ENCODE measurements at regions not wholly inside any gene's neighbourhood (a gene's known extent, or its start where the extent isn't known, plus 50 kb on each side); places are given as distances from the start of the nearest gene placed in this dataset.
A peak's percentile ranks its signal among the peaks of the same experiment; 100 is the strongest.
"Not testable (repeated sequence)": the region's sequence is repeated elsewhere in the genome, so short reads cannot be mapped to it uniquely, and the experiment has no call there.

DNA sequence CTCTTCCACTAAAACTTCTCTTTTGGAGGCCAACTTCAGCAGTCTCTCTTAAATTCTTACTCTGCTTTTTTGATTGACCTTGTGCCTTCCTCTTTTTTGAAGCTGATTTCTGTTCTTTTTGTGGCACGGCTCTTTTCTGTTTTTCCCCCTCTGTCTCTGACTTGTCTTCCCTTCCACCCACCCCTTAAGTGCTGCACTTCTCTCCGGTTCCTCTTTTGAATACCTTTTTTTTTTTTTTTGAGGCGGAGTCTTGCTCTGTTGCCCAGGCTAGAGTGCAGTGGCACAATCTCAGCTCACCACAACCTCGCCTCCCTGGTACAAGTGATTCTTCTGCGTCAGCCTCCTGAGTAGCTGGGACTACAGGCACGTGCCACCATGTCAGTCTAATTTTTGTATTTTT lies 211.9 kb downstream of the BLID start:
- peaks cover 6 to 9% of the 10 kb centered on the region in 2 donors for H3K27me3 Mint-ChIP-seq
- CTCF ChIA-PET (ENCODE audit: partially characterized antibody), result no interaction called here
- POLR2A ChIA-PET (ENCODE audit: partially characterized antibody), result no interaction called here

GRCh38 chr11:121901886-121902285 lies 214.1 kb downstream of the BLID start:
- intact Hi-C loops (cut with micrococcal nuclease), result no loop called here

More for the DNA sequence above, 211.9 kb downstream of the BLID start:
- intact Hi-C loops (cut with micrococcal nuclease), result no loop called here
- DNase-seq, result no peak
- Mint-ChIP-seq H3K9me3 (peaks cover 0 to 19% (median 5%) of the 10 kb centered on the region in 8 donors), H3K4me1 (no peaks in the 10 kb centered on the region), H3K36me3 (no peaks in the 10 kb centered on the region), H3K27ac (no peak overlapping the region), H3K4me3 (no peak overlapping the region)
- Histone ChIP-seq H3K27me3 (ENCODE audit: insufficient read depth, low read length) (no peaks in the 10 kb centered on the region), H3K4me1 (ENCODE audit: insufficient read depth, low read length) (no peaks in the 10 kb centered on the region), H3K4me3 (ENCODE audit: low read length in 2 of 2) (no peak overlapping the region), H3K36me3 (ENCODE audit: insufficient read depth, low read length) (no peaks in the 10 kb centered on the region), H3K9me3 (ENCODE audit: control insufficient read depth in 1 of 2, low read length in 2 of 2) (no peaks in the 10 kb centered on the region), H3K27ac (ENCODE audit: low read depth, low read length) (no peak overlapping the region)

GRCh38 chr11:121901417-121901816 lies 214.6 kb downstream of the BLID start:
- POLR2A ChIA-PET (ENCODE audit: partially characterized antibody); H3K4me1 Mint-ChIP-seq; H3K9me3 ChIP-seq (ENCODE audit: control insufficient read depth in 1 of 2, low read length in 2 of 2); intact Hi-C loops (cut with micrococcal nuclease); CTCF ChIA-PET (ENCODE audit: partially characterized antibody); DNase-seq; H3K27me3 Mint-ChIP-seq; H3K27me3 ChIP-seq (ENCODE audit: insufficient read depth, low read length); H3K4me1 ChIP-seq (ENCODE audit: insufficient read depth, low read length); H3K27ac ChIP-seq (ENCODE audit: low read depth, low read length); H3K36me3 ChIP-seq (ENCODE audit: insufficient read depth, low read length); H3K4me3 Mint-ChIP-seq; H3K4me3 ChIP-seq (ENCODE audit: low read length in 2 of 2); H3K36me3 Mint-ChIP-seq: not testable (repeated sequence)
- peaks cover 0 to 15% (median 5%) of the 10 kb centered on the region in 8 donors for H3K9me3 Mint-ChIP-seq
- H3K27ac Mint-ChIP-seq, result peak overlapping the region in 1 of 7 donors; percentile 49

More at GRCh38 chr11:121901886-121902285, 214.1 kb downstream of the BLID start:
- no peaks in the 10 kb centered on the region for H3K27me3 ChIP-seq (ENCODE audit: insufficient read depth, low read length)
- H3K4me3 ChIP-seq (ENCODE audit: low read length in 2 of 2), result no peak overlapping the region
- no peak overlapping the region for H3K4me3 Mint-ChIP-seq
- H3K36me3 Mint-ChIP-seq, result no peaks in the 10 kb centered on the region
- ChIA-PET CTCF (ENCODE audit: partially characterized antibody) (no interaction called here), POLR2A (ENCODE audit: partially characterized antibody) (no interaction called here)
- H3K4me1 ChIP-seq (ENCODE audit: insufficient read depth, low read length), result no peaks in the 10 kb centered on the region
- H3K27me3 Mint-ChIP-seq, result peaks cover 5 to 6% of the 10 kb centered on the region in 2 donors
- peaks cover 0 to 15% (median 5%) of the 10 kb centered on the region in 8 donors for H3K9me3 Mint-ChIP-seq
- H3K36me3 ChIP-seq (ENCODE audit: insufficient read depth, low read length), result no peaks in the 10 kb centered on the region
- H3K27ac Mint-ChIP-seq, result no peak overlapping the region
- H3K9me3 ChIP-seq (ENCODE audit: control insufficient read depth in 1 of 2, low read length in 2 of 2), result no peaks in the 10 kb centered on the region
- no peak for DNase-seq
- H3K27ac ChIP-seq (ENCODE audit: low read depth, low read length), result no peak overlapping the region
- no peaks in the 10 kb centered on the region for H3K4me1 Mint-ChIP-seq

DNA sequence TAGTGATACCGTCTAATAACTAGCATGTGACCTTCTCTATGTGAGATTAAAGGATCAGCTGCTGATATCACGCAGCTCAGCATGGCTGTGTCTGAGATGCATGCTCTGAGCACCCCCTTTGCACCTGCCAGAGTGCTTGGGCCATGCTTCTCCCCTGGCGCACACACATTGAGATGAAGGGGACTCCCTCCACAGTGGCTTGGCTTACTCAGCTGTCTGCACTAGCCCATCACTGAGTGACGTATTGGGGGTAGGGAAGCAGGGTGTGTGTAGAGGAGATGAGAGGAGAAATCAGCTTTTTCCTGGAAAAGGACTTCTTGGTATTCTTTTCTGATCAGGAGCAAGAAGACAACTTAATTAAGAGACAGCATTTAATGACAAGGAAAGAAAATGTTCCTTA lies 216.5 kb downstream of the BLID start:
- H3K27ac ChIP-seq (ENCODE audit: low read depth, low read length), result no peak overlapping the region
- POLR2A ChIA-PET (ENCODE audit: partially characterized antibody), result no interaction called here
- Mint-ChIP-seq H3K4me3 (no peak overlapping the region), H3K27ac (no peak overlapping the region), H3K36me3 (no peaks in the 10 kb centered on the region), H3K27me3 (peaks cover 0 to 1% of the 10 kb centered on the region in 2 donors), H3K9me3 (peaks cover 0 to 8% (median 2%) of the 10 kb centered on the region in 8 donors), H3K4me1 (no peaks in the 10 kb centered on the region)
- CTCF ChIA-PET (ENCODE audit: partially characterized antibody), result no interaction called here
- intact Hi-C loops (cut with micrococcal nuclease), result no loop called here
- no peak for DNase-seq
- H3K36me3 ChIP-seq (ENCODE audit: insufficient read depth, low read length), result no peaks in the 10 kb centered on the region
- no peak overlapping the region for H3K4me3 ChIP-seq (ENCODE audit: low read length in 2 of 2)
- no peaks in the 10 kb centered on the region for H3K9me3 ChIP-seq (ENCODE audit: control insufficient read depth in 1 of 2, low read length in 2 of 2)
- H3K27me3 ChIP-seq (ENCODE audit: insufficient read depth, low read length), result no peaks in the 10 kb centered on the region
- no peaks in the 10 kb centered on the region for H3K4me1 ChIP-seq (ENCODE audit: insufficient read depth, low read length)

- H3K4me3 ChIP-seq (ENCODE audit: low read length in 2 of 2), result no peak overlapping the region
- H3K9me3 Mint-ChIP-seq, result peaks cover 0 to 4% (median under 1%) of the 10 kb centered on the region in 8 donors
These were observed 217.1 kb downstream of the BLID start for GRCh38 chr11:121898903-121899302.

GRCh38 chr11:121895919-121896318 lies 220.1 kb downstream of the BLID start:
- Mint-ChIP-seq H3K9me3 (peaks cover 0 to 5% (median 2%) of the 10 kb centered on the region in 8 donors), H3K27ac (no peak overlapping the region), H3K4me1 (no peaks in the 10 kb centered on the region), H3K27me3 (no peaks in the 10 kb centered on the region), H3K36me3 (peaks cover 0 to 4% of the 10 kb centered on the region in 2 donors), H3K4me3 (no peak overlapping the region)
- ChIA-PET CTCF (ENCODE audit: partially characterized antibody) (no interaction called here), POLR2A (ENCODE audit: partially characterized antibody) (no interaction called here)
- intact Hi-C loops (cut with micrococcal nuclease), result no loop called here
- Histone ChIP-seq H3K27me3 (ENCODE audit: insufficient read depth, low read length) (no peaks in the 10 kb centered on the region), H3K4me3 (ENCODE audit: low read length in 2 of 2) (no peak overlapping the region), H3K9me3 (ENCODE audit: control insufficient read depth in 1 of 2, low read length in 2 of 2) (no peaks in the 10 kb centered on the region), H3K27ac (ENCODE audit: low read depth, low read length) (no peak overlapping the region), H3K4me1 (ENCODE audit: insufficient read depth, low read length) (no peaks in the 10 kb centered on the region), H3K36me3 (ENCODE audit: insufficient read depth, low read length) (no peaks in the 10 kb centered on the region)
- DNase-seq, result no peak

More at GRCh38 chr11:121898903-121899302, 217.1 kb downstream of the BLID start:
- H3K4me1 ChIP-seq (ENCODE audit: insufficient read depth, low read length), result no peaks in the 10 kb centered on the region
- H3K9me3 ChIP-seq (ENCODE audit: control insufficient read depth in 1 of 2, low read length in 2 of 2), result no peaks in the 10 kb centered on the region
- intact Hi-C loops (cut with micrococcal nuclease), result no loop called here
- no peaks in the 10 kb centered on the region for H3K27me3 Mint-ChIP-seq
- H3K27me3 ChIP-seq (ENCODE audit: insufficient read depth, low read length), result no peaks in the 10 kb centered on the region
- peaks cover 0 to under 1% of the 10 kb centered on the region in 2 donors for H3K36me3 Mint-ChIP-seq
- no peak overlapping the region for H3K27ac ChIP-seq (ENCODE audit: low read depth, low read length)
- H3K27ac Mint-ChIP-seq, result no peak overlapping the region
- ChIA-PET CTCF (ENCODE audit: partially characterized antibody) (no interaction called here), POLR2A (ENCODE audit: partially characterized antibody) (no interaction called here)
- H3K4me3 Mint-ChIP-seq, result no peak overlapping the region
- H3K36me3 ChIP-seq (ENCODE audit: insufficient read depth, low read length), result no peaks in the 10 kb centered on the region
- no peaks in the 10 kb centered on the region for H3K4me1 Mint-ChIP-seq
- DNase-seq, result no peak

DNA sequence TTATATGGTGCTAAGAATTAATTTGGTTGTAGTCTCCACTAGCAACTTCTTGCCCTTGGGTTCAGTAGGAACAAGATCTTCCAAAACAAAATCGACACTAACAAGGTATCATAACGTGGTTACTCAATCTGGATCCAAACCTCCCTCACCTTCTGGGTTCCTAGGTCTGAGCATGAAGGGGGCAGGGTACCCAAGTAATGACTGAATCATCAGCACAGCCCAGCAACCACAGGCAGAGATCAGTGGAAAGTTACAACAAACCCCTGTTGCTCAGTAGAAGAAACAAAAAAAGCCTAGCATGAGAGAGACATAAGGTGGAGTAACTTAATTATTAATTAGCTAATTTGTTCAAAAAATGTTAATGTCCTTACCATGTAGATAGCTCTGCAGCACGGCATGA lies 221.4 kb downstream of the BLID start:
- Histone ChIP-seq H3K4me3 (ENCODE audit: low read length in 2 of 2) (no peak overlapping the region), H3K9me3 (ENCODE audit: control insufficient read depth in 1 of 2, low read length in 2 of 2) (no peaks in the 10 kb centered on the region), H3K27ac (ENCODE audit: low read depth, low read length) (no peak overlapping the region), H3K4me1 (ENCODE audit: insufficient read depth, low read length) (no peaks in the 10 kb centered on the region), H3K36me3 (ENCODE audit: insufficient read depth, low read length) (no peaks in the 10 kb centered on the region), H3K27me3 (ENCODE audit: insufficient read depth, low read length) (no peaks in the 10 kb centered on the region)
- Mint-ChIP-seq H3K27me3 (no peaks in the 10 kb centered on the region), H3K9me3 (peaks cover 0 to 7% (median 2%) of the 10 kb centered on the region in 8 donors), H3K4me3 (no peak overlapping the region), H3K27ac (no peak overlapping the region), H3K4me1 (no peaks in the 10 kb centered on the region), H3K36me3 (peaks cover 0 to 4% of the 10 kb centered on the region in 2 donors)
- intact Hi-C loops (cut with micrococcal nuclease), result no loop called here
- CTCF ChIA-PET (ENCODE audit: partially characterized antibody), result no interaction called here
- no peak for DNase-seq
- POLR2A ChIA-PET (ENCODE audit: partially characterized antibody), result no interaction called here

- H3K4me1 ChIP-seq (ENCODE audit: insufficient read depth, low read length), result no peaks in the 10 kb centered on the region
- peaks cover 0 to 5% (median 0%) of the 10 kb centered on the region in 8 donors for H3K9me3 Mint-ChIP-seq
These were observed 223.2 kb downstream of the BLID start for GRCh38 chr11:121892863-121893262.

More at GRCh38 chr11:121892863-121893262, 223.2 kb downstream of the BLID start:
- Mint-ChIP-seq H3K27ac (no peak overlapping the region), H3K27me3 (no peaks in the 10 kb centered on the region), H3K36me3 (peaks cover 0 to 4% of the 10 kb centered on the region in 2 donors), H3K4me3 (no peak overlapping the region), H3K4me1 (no peaks in the 10 kb centered on the region)
- intact Hi-C loops (cut with micrococcal nuclease), result no loop called here
- no peaks in the 10 kb centered on the region for H3K36me3 ChIP-seq (ENCODE audit: insufficient read depth, low read length)
- H3K27ac ChIP-seq (ENCODE audit: low read depth, low read length), result no peak overlapping the region
- H3K9me3 ChIP-seq (ENCODE audit: control insufficient read depth in 1 of 2, low read length in 2 of 2), result no peaks in the 10 kb centered on the region
- H3K4me3 ChIP-seq (ENCODE audit: low read length in 2 of 2), result no peak overlapping the region
- POLR2A ChIA-PET (ENCODE audit: partially characterized antibody), result no interaction called here
- no peaks in the 10 kb centered on the region for H3K27me3 ChIP-seq (ENCODE audit: insufficient read depth, low read length)
- CTCF ChIA-PET (ENCODE audit: partially characterized antibody), result no interaction called here
- DNase-seq, result no peak
